ENCODE measurements at regions not wholly inside any gene's neighbourhood (a gene's known extent, or its start where the extent isn't known, plus 50 kb on each side); places are given as distances from the start of the nearest gene placed in this dataset.

GRCh38 chr6:77340331-77340730, 123.0 kb downstream of the HTR1B start:
- H3K27me3 ChIP-seq: no peaks in the 10 kb centered on the region
- intact Hi-C loops (cut with DNase I): loop anchor here in 1 of 10 donors (10.0 kb wide), 1 partner anchor 114 kb away; no protein-coding TSS in a partner anchor
- peak overlapping the region; percentile 12 to 91 (median 80) for H3K27ac ChIP-seq
- H3K36me3 ChIP-seq: no peaks in the 10 kb centered on the region
- peak in 1 of 5 donors; percentile 12 for DNase-seq
- peaks cover 0 to 21% (median 14%) of the 10 kb centered on the region in 12 donors for H3K4me1 ChIP-seq
- 56 to 72% (median 62%) methylated on average over 4 of the region's 4 CpGs for WGBS, 4 donors
- TF ChIP-seq POLR2A (IDR thresholded peaks at IDR 0.05) (no peak), CTCF (IDR thresholded peaks at IDR 0.05) (no peak)
- H3K9me3 ChIP-seq: peaks cover 0 to 13% (median 2%) of the 10 kb centered on the region in 12 donors
- ATAC-seq: no peak
- no peak overlapping the region for H3K4me3 ChIP-seq

- intact Hi-C loops (cut with DNase I): loop anchor here in 2 of 10 donors (10.0 kb wide), 1 partner anchor 115 kb away; no protein-coding TSS in a partner anchor
- TF ChIP-seq POLR2A (IDR thresholded peaks at IDR 0.05) (no peak), CTCF (IDR thresholded peaks at IDR 0.05) (peak in 1 of 12 donors; percentile 6)
These were observed 123.4 kb downstream of the HTR1B start for GRCh38 chr6:77339926-77340325.

GRCh38 chr6:77337392-77337791, 125.9 kb downstream of the HTR1B start:
- DNase-seq: no peak
- Histone ChIP-seq H3K27me3 (no peaks in the 10 kb centered on the region), H3K27ac (no peak overlapping the region), H3K4me3 (no peak overlapping the region), H3K36me3 (no peaks in the 10 kb centered on the region), H3K4me1 (peaks cover 0 to 21% (median 14%) of the 10 kb centered on the region in 12 donors), H3K9me3 (peaks cover 0 to 42% (median 19%) of the 10 kb centered on the region in 12 donors)
- TF ChIP-seq CTCF (IDR thresholded peaks at IDR 0.05) (no peak), POLR2A (IDR thresholded peaks at IDR 0.05) (no peak)
- intact Hi-C loops (cut with DNase I): loop anchor here in 1 of 10 donors (10.0 kb wide), 1 partner anchor 117 kb away; no protein-coding TSS in a partner anchor
- ATAC-seq: no peak

More at GRCh38 chr6:77339926-77340325, 123.4 kb downstream of the HTR1B start:
- H3K4me1 ChIP-seq: peaks cover 0 to 21% (median 14%) of the 10 kb centered on the region in 12 donors
- H3K9me3 ChIP-seq: peaks cover 0 to 17% (median 5%) of the 10 kb centered on the region in 12 donors
- no peaks in the 10 kb centered on the region for H3K36me3 ChIP-seq
- ATAC-seq (no peak), DNase-seq (peak in 1 of 5 donors; percentile 10)
- 68 to 79% (median 76%) methylated on average over 2 of the region's 2 CpGs for WGBS, 4 donors
- no peaks in the 10 kb centered on the region for H3K27me3 ChIP-seq
- peak overlapping the region in 11 of 12 donors; percentile 12 to 91 (median 80) for H3K27ac ChIP-seq
- no peak overlapping the region for H3K4me3 ChIP-seq

- H3K4me3 ChIP-seq: no peak overlapping the region
- no peaks in the 10 kb centered on the region for H3K36me3 ChIP-seq
- 77 to 81% (median 79%) methylated on average over 3 of the region's 3 CpGs for WGBS, 4 donors
- H3K9me3 ChIP-seq: peaks cover 0 to 48% (median 21%) of the 10 kb centered on the region in 12 donors
- H3K27ac ChIP-seq: no peak overlapping the region
- intact Hi-C loops (cut with DNase I): loop anchor here in 1 of 10 donors (10.0 kb wide), 1 partner anchor 121 kb away; no protein-coding TSS in a partner anchor
- H3K27me3 ChIP-seq: no peaks in the 10 kb centered on the region
- DNase-seq: no peak
- TF ChIP-seq POLR2A (IDR thresholded peaks at IDR 0.05) (no peak), CTCF (IDR thresholded peaks at IDR 0.05) (no peak)
- H3K4me1 ChIP-seq: peaks cover 0 to 2% (median 0%) of the 10 kb centered on the region in 12 donors
- no peak for ATAC-seq
These were observed 129.2 kb downstream of the HTR1B start for GRCh38 chr6:77334093-77334492.
